ENCODE measurements at regions not wholly inside any gene's neighbourhood (a gene's known extent, or its start where the extent isn't known, plus 50 kb on each side); places are given as distances from the start of the nearest gene placed in this dataset.
"Not testable (repeated sequence)": the region's sequence is repeated elsewhere in the genome, so short reads cannot be mapped to it uniquely, and the experiment has no call there.

DNA sequence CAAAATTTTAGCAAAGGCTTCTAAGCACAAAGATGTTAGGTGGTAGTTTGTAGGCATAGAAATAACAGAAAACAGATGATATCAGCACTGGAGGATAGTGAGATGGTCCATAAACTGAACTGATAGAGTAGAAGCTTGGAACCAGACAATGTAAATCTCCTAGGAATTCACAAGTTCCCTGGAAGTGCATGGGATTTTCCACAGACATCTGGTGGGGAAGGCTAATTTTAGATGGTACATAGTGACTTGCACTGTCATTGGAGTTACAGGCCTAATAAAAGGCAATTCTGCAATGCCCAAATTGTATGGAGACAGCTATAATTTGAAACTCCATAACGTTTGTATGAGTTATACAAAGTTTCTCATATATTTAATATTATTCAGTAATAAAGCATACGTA lies 653.0 kb upstream of the MEF2C start:
- Histone ChIP-seq H3K4me1 (no peaks in the 10 kb centered on the region), H3K27me3 (no peaks in the 10 kb centered on the region), H3K36me3 (no peaks in the 10 kb centered on the region), H3K27ac (no peak overlapping the region), H3K9me3 (no peaks in the 10 kb centered on the region), H3K4me3 (no peak overlapping the region)
- DNase-seq (no peak), ATAC-seq (no peak)
- TF ChIP-seq POLR2A (IDR thresholded peaks at IDR 0.05) (no peak), CTCF (IDR thresholded peaks at IDR 0.05) (no peak)
- intact Hi-C loops (cut with DNase I), result no loop called here
- 65% methylated on average over 2 of the region's 2 CpGs for WGBS (ENCODE audit: insufficient coverage, low coverage, low lambda C conversion rate, missing lambda C conversion rate)

- TF ChIP-seq CTCF (IDR thresholded peaks at IDR 0.05) (no peak), POLR2A (IDR thresholded peaks at IDR 0.05) (no peak)
- no peaks in the 10 kb centered on the region for H3K36me3 ChIP-seq
- H3K9me3 ChIP-seq, result no peaks in the 10 kb centered on the region
- H3K4me1 ChIP-seq, result no peaks in the 10 kb centered on the region
- no peak overlapping the region for H3K4me3 ChIP-seq
- no peaks in the 10 kb centered on the region for H3K27me3 ChIP-seq
- intact Hi-C loops (cut with DNase I), result no loop called here
- no peak for ATAC-seq
- WGBS (ENCODE audit: insufficient coverage, low coverage, low lambda C conversion rate, missing lambda C conversion rate), result 74% methylated on average over 2 of the region's 2 CpGs
- no peak for DNase-seq
- no peak overlapping the region for H3K27ac ChIP-seq
Measured at GRCh38 chr5:89535411-89535810, 652.4 kb upstream of the MEF2C start.

DNA sequence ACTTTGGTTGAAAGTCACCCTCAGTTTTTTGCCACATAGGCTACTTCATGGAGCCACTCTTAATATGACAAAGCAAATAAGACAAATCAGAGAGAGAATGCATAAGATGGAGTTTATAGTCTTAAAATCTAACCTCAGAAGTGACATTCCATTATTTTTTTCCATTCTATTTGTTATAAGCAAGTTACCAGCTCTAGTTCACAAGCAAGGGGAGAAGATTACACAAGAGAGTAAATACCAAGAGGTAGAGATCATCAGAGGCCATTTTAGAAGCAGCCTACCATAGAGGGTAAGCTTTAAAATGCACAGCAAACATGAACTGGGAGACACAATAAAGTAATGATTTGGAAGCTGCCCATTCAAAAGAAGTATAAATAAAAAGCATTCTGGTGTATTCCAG lies 651.3 kb upstream of the MEF2C start:
- H3K4me1 ChIP-seq, result no peaks in the 10 kb centered on the region
- DNase-seq, result no peak
- no peaks in the 10 kb centered on the region for H3K36me3 ChIP-seq
- H3K27ac ChIP-seq, result no peak overlapping the region
- H3K4me3 ChIP-seq, result no peak overlapping the region
- H3K27me3 ChIP-seq, result no peaks in the 10 kb centered on the region
- no peaks in the 10 kb centered on the region for H3K9me3 ChIP-seq
- no peak for ATAC-seq
- intact Hi-C loops (cut with DNase I), result no loop called here
- TF ChIP-seq CTCF (IDR thresholded peaks at IDR 0.05) (no peak), POLR2A (IDR thresholded peaks at IDR 0.05) (no peak)

DNA sequence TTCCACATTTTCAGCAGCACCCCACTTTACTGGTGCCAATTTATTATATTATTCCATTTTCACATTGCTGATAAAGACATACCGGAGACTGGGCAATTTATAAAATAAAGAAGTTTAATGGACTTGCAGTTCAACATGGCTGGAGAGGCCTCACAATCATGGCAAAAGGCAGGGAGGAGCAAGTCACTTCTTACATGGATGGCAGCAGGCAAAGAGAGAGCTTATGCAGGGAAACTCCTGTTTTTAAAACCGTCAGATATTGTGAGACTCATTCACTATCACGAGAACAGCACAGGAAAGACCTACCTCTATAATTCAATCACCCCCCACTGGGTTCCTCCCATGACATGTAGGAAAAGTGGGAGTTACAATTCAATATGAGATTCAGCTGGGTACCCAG lies 641.8 kb upstream of the MEF2C start:
- no peak for ATAC-seq
- intact Hi-C loops (cut with DNase I), result no loop called here
- 65% methylated on average over 3 of the region's 3 CpGs for WGBS (ENCODE audit: insufficient coverage, low coverage, low lambda C conversion rate, missing lambda C conversion rate)

GRCh38 chr5:89523867-89524266 lies 640.9 kb upstream of the MEF2C start:
- not testable (repeated sequence) for ATAC-seq

More for the DNA sequence above, 641.8 kb upstream of the MEF2C start:
- Histone ChIP-seq H3K36me3 (no peaks in the 10 kb centered on the region), H3K27me3 (no peaks in the 10 kb centered on the region), H3K4me3 (no peak overlapping the region), H3K27ac (no peak overlapping the region), H3K9me3 (no peaks in the 10 kb centered on the region), H3K4me1 (no peaks in the 10 kb centered on the region)
- TF ChIP-seq POLR2A (IDR thresholded peaks at IDR 0.05) (no peak), CTCF (IDR thresholded peaks at IDR 0.05) (no peak)
- DNase-seq, result no peak

More at GRCh38 chr5:89523867-89524266, 640.9 kb upstream of the MEF2C start:
- H3K9me3 ChIP-seq; intact Hi-C loops (cut with DNase I); H3K36me3 ChIP-seq; H3K4me3 ChIP-seq; H3K27ac ChIP-seq; H3K27me3 ChIP-seq; H3K4me1 ChIP-seq; DNase-seq: not testable (repeated sequence)
